Fibroblast of pulmonary artery (primary cell): ENCODE measurements at regions not wholly inside any gene's neighbourhood (a gene's known extent, or its start where the extent isn't known, plus 50 kb on each side); places are given as distances from the start of the nearest gene placed in this dataset.

Source experiments
- DNase-seq: peaks from one replicate; pipeline ENCODE4 v3.0.0-alpha.2; 2010; ENCODE audit warnings: low read depth
- H3K4me3 ChIP-seq: replicated peaks from 2 replicates; pipeline ENCODE4 v1.5.1; 2011; ENCODE audit warnings: low read depth, mild to moderate bottlenecking, control low read depth, low read length, moderate library complexity
- TF ChIP-seq, protein P1 (sequence below): IDR thresholded peaks from 2 replicates; pipeline ENCODE4 v1.5.1; 2011; ENCODE audit warnings: mild to moderate bottlenecking, control low read depth, low read length, inconsistent platforms; ENCODE audit errors: missing control alignments

- no peak overlapping the region for H3K4me3 ChIP-seq
- DNase-seq, result peak; percentile 61
- TF ChIP-seq, protein P1, sequence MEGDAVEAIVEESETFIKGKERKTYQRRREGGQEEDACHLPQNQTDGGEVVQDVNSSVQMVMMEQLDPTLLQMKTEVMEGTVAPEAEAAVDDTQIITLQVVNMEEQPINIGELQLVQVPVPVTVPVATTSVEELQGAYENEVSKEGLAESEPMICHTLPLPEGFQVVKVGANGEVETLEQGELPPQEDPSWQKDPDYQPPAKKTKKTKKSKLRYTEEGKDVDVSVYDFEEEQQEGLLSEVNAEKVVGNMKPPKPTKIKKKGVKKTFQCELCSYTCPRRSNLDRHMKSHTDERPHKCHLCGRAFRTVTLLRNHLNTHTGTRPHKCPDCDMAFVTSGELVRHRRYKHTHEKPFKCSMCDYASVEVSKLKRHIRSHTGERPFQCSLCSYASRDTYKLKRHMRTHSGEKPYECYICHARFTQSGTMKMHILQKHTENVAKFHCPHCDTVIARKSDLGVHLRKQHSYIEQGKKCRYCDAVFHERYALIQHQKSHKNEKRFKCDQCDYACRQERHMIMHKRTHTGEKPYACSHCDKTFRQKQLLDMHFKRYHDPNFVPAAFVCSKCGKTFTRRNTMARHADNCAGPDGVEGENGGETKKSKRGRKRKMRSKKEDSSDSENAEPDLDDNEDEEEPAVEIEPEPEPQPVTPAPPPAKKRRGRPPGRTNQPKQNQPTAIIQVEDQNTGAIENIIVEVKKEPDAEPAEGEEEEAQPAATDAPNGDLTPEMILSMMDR, result peak; percentile 49
These were observed 128.7 kb upstream of the L3MBTL4 start for GRCh38 chr18:6543330-6543908.

- no peak for DNase-seq
- TF ChIP-seq, protein P1, result no peak
- no peak overlapping the region for H3K4me3 ChIP-seq
These were observed 131.5 kb upstream of the L3MBTL4 start for GRCh38 chr18:6546229-6546628.

- H3K4me3 ChIP-seq, result no peak overlapping the region
- DNase-seq, result no peak
- TF ChIP-seq, protein P1, result no peak
These were observed 132.8 kb upstream of the L3MBTL4 start for GRCh38 chr18:6547476-6547875.

- TF ChIP-seq, protein P1, result no peak
- H3K4me3 ChIP-seq, result no peak overlapping the region
- DNase-seq, result no peak
These were observed 138.7 kb upstream of the L3MBTL4 start for GRCh38 chr18:6553234-6553900.

- TF ChIP-seq, protein P1, result no peak
- no peak overlapping the region for H3K4me3 ChIP-seq
- DNase-seq, result no peak
These were observed 142.5 kb upstream of the L3MBTL4 start for GRCh38 chr18:6557057-6557769.

- H3K4me3 ChIP-seq, result no peak overlapping the region
- no peak for DNase-seq
- TF ChIP-seq, protein P1, result no peak
These were observed 143.1 kb upstream of the L3MBTL4 start for GRCh38 chr18:6557770-6558248.
